ENCODE measurements at regions not wholly inside any gene's neighbourhood (a gene's known extent, or its start where the extent isn't known, plus 50 kb on each side); places are given as distances from the start of the nearest gene placed in this dataset.
A peak's percentile ranks its signal among the peaks of the same experiment; 100 is the strongest.

DNA sequence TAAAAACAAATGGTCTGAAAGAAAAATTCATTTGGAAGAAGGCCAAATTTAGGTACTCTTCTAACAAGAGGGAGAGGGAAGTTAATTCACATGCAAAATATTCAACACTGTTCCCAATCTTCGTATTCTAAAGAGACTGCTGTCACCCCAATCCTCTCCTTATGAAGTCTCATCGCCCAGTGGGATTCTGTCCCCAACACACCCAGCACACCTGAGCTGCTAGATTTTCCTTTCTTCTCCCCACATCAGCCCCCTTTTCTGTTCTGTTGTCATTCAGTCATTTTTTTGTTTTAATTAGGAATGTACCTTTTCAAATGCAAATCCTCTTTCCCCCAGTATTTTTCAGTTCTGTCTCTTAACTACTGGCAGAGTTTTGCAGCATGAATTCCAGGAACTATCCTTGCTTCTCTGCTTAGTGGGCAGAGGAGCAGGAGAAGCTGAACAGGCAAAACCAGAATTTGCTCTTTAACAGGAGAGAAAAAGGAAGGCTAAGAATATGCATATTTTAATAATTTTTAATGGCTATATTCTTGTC lies 366.9 kb downstream of the MAN2A1 start:
- Mint-ChIP-seq H3K4me1 (peaks cover 10 to 26% (median 24%) of the 10 kb centered on the region in 3 donors), H3K27me3 (no peaks in the 10 kb centered on the region), H3K36me3 (no peaks in the 10 kb centered on the region), H3K4me3 (no peak overlapping the region), H3K27ac (peak overlapping the region in 1 of 6 donors; percentile 11), H3K9me3 (no peaks in the 10 kb centered on the region)
- ATAC-seq (ENCODE audit: low read depth in 2 of 2) = no peak
- no peak for DNase-seq

DNA sequence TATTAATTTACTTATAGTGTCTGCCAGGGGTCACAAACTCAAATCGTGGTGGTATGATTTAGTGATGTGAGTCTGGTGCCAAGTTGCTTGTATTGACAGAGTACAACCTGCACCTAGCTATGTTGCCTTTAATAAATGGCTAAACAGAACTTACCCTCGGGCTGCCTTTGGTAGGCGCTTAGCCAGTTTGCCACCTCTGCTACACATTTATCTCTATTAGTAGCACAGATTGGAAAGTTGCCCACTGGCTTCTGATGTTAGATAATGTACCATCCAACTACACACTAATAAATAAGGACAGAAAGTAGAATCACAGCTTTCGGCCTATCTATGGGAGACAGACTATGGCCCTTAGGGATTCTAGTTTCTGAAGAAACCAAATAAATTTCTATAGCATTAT lies 368.4 kb downstream of the MAN2A1 start:
- DNase-seq = no peak
- Mint-ChIP-seq H3K27me3 (no peaks in the 10 kb centered on the region), H3K4me3 (no peak overlapping the region), H3K4me1 (peaks cover 10 to 26% (median 24%) of the 10 kb centered on the region in 3 donors), H3K9me3 (no peaks in the 10 kb centered on the region), H3K36me3 (no peaks in the 10 kb centered on the region), H3K27ac (peak overlapping the region in 1 of 6 donors; percentile 15)
- ATAC-seq (ENCODE audit: low read depth in 2 of 2) = no peak

DNA sequence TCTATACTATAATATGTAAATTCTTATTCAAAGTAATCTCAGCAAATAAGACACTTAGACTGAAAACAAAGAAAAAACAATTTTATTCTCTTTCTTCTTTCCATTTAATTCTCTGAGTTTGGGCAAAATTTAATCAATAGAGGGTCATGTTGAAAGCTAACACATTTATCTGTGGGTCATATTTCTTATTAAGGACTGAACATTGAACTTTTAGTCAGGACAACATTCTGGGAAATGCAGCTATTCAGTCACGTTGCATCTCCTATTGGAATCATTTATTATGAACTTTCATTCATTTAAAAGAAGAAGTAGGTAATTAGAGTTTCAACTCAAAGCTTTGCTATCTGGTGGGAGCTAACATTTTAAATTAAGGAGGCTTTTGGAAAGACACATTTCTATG lies 372.5 kb downstream of the MAN2A1 start:
- H3K27me3 Mint-ChIP-seq = no peaks in the 10 kb centered on the region
- no peaks in the 10 kb centered on the region for H3K9me3 Mint-ChIP-seq
- H3K27ac Mint-ChIP-seq = no peak overlapping the region
- H3K36me3 Mint-ChIP-seq = no peaks in the 10 kb centered on the region
- DNase-seq = no peak
- no peak overlapping the region for H3K4me3 Mint-ChIP-seq
- no peak for ATAC-seq (ENCODE audit: low read depth in 2 of 2)
- H3K4me1 Mint-ChIP-seq = no peaks in the 10 kb centered on the region

DNA sequence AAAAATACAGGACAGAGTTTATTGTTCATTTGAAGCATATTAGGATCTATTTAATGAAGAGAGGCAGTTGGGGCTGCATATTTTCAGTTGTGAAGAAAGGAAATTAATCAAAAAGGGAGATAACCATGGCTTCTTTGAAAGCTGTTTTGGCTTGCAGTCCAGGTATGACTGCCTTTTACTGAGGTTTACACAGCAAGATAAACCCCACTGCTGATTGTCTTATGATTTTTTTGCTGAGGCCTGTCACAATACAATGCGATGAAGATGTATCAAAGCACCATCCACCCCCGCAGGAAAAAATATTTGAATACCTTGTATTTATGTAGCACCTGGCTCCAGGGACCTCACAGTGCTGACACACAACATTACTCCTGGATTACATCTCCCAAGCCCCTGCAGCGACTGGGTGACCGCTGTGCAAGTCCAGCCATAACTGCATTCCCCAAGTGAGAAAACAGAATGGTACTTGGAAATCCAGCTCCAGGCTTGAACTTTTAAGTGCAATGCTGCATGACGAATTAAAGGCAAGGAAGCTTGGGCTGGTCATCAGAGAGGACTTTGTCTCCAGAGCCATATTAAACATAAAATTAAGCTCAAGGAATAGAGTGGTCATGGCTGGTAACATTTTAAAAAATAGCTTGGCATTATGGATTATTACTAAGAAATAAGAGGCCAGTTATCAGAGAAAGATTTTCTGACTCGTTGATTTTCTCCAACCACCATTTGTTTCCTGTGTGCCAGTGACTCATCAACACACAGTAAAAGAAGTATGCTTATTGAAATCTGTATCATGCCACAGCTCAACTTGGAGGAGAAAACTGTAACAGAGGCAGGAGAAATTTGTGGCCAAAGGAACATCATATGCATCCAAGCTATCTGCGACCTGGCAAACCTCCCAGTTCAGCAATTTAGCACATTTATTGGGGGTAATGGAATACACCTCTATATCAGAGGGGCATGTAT lies 374.2 kb downstream of the MAN2A1 start:
- ATAC-seq (ENCODE audit: low read depth in 2 of 2) (no peak), DNase-seq (no peak)
- H3K27me3 Mint-ChIP-seq = no peaks in the 10 kb centered on the region
- H3K36me3 Mint-ChIP-seq = no peaks in the 10 kb centered on the region
- H3K9me3 Mint-ChIP-seq = peaks cover 0 to 9% (median 2%) of the 10 kb centered on the region in 7 donors
- no peaks in the 10 kb centered on the region for H3K4me1 Mint-ChIP-seq
- H3K4me3 Mint-ChIP-seq = no peak overlapping the region
- no peak overlapping the region for H3K27ac Mint-ChIP-seq

DNA sequence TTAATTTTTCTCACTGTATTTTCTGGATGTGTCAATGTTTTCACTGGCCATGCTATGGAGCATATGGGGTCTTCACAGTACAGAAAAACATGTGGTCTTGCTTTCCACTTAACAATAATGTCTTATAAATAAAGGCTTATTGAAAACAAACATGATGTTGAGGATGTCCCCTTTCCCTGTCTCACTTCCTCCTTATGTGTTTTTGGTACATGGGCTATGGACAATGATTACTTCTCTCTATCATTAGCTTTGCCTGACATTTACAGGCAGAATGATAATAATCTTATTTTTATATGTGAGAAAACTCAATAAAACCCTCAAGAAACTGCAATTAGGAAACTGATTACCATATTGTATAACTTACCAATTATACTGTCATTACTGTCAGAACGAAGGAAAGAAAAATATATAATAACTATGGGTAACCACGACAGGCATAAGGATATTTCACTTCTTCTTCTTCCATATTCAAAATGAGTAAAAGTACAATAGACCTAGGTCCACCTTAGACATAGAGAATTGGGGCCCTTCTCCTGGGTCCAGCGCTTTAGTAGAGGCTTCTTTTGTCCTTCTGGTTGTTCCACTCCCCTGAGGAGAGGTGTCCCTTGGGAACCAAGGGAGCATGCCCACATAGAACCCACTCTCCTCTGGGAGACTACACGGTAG lies 375.0 kb downstream of the MAN2A1 start:
- Mint-ChIP-seq H3K27ac (no peak overlapping the region), H3K9me3 (peaks cover 0 to 14% (median 7%) of the 10 kb centered on the region in 7 donors), H3K27me3 (no peaks in the 10 kb centered on the region), H3K4me3 (no peak overlapping the region), H3K4me1 (no peaks in the 10 kb centered on the region), H3K36me3 (no peaks in the 10 kb centered on the region)
- DNase-seq (no peak), ATAC-seq (ENCODE audit: low read depth in 2 of 2) (no peak)

DNA sequence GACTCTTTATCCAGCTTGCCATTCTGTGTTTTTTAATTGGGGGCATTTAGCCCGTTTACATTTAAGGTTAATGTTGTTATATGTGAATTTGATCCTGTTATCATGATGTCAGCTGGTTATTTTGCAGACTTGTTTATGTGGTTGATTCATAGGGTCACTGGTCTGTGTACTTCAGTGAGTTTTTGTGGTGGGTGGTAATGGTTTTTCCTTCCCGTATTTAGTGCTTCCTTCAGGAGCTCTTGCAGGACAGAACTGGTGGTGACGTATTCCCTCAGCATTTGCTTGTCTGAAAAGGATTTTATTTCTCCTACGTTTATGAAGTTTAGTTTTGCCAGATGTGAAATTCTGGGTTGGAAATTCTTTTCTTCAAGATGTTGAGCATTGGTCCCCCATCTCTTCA lies 381.1 kb downstream of the MAN2A1 start:
- H3K36me3 Mint-ChIP-seq = peaks cover 0 to 25% of the 10 kb centered on the region in 2 donors
- no peak overlapping the region for H3K4me3 Mint-ChIP-seq
- no peak for DNase-seq
- no peak for ATAC-seq (ENCODE audit: low read depth in 2 of 2)
- H3K4me1 Mint-ChIP-seq = no peaks in the 10 kb centered on the region
- peaks cover 10 to 55% (median 28%) of the 10 kb centered on the region in 7 donors for H3K9me3 Mint-ChIP-seq
- no peaks in the 10 kb centered on the region for H3K27me3 Mint-ChIP-seq
- H3K27ac Mint-ChIP-seq = no peak overlapping the region

DNA sequence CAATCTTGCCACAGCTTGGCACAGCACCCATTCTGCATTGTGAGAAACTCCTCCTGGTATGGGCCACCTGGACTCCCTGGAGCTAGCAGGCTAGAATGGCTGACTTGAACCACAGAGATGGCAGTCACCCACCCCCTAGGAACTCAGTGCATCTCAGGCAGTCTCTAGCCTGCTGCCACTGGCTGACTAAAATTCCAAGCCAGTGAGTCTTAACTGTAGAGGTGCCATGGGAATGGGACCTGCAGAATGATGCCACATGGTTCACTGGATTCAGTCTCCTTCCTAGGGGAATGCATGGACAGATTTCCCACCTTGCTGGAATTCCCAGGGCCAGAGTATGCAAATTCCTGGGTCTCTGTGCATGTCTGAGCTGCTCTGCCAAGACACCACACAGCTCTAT lies 382.9 kb downstream of the MAN2A1 start:
- Mint-ChIP-seq H3K4me1 (no peaks in the 10 kb centered on the region), H3K4me3 (no peak overlapping the region), H3K27ac (no peak overlapping the region), H3K36me3 (peaks cover 0 to 25% of the 10 kb centered on the region in 2 donors), H3K9me3 (peaks cover 15 to 55% (median 28%) of the 10 kb centered on the region in 7 donors), H3K27me3 (no peaks in the 10 kb centered on the region)
- ATAC-seq (ENCODE audit: low read depth in 2 of 2) = no peak
- no peak for DNase-seq

DNA sequence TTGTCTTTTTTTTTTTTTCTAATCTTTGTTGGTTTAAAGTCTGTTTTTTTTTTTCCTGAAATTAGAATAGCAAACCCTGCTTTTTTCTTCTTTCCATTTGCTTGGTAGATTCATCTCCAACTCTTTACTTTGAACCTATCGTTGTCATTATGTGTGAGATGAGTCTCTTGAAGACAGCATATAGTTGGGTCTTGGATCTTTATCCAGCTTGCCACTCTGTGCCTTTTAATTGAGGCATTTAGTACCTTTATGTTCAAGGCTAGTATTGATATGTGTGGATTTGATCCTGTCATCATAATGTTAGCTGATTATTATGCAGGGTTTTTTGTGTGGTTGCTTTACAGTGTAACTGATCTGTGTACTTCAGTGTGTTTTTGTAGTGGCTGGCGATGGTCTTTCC lies 383.8 kb downstream of the MAN2A1 start:
- Mint-ChIP-seq H3K4me3 (no peak overlapping the region), H3K27me3 (no peaks in the 10 kb centered on the region), H3K27ac (no peak overlapping the region), H3K9me3 (peaks cover 15 to 49% (median 27%) of the 10 kb centered on the region in 7 donors), H3K4me1 (no peaks in the 10 kb centered on the region), H3K36me3 (peaks cover 0 to 25% of the 10 kb centered on the region in 2 donors)
- DNase-seq = no peak
- no peak for ATAC-seq (ENCODE audit: low read depth in 2 of 2)

DNA sequence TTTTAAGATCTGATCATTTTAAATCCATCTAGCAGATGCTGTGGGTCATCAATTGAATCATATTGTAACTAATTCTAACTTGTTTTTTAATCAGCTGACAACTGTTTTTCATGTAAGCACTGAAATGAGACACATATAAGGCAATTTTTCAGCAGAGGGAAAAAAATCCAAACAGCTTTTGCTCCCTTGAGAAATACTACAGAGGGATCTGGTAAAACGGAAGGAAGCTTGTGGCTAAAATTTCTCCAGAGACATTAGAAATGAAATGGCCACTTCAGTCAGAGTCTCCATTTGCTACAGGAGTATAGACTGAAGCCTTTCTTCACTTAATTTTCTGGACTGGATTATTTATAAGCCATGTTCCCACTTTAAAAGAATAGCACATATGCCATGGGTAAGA lies 385.9 kb downstream of the MAN2A1 start:
- no peak for DNase-seq
- H3K9me3 Mint-ChIP-seq = peaks cover 15 to 33% (median 18%) of the 10 kb centered on the region in 7 donors
- H3K4me1 Mint-ChIP-seq = no peaks in the 10 kb centered on the region

DNA sequence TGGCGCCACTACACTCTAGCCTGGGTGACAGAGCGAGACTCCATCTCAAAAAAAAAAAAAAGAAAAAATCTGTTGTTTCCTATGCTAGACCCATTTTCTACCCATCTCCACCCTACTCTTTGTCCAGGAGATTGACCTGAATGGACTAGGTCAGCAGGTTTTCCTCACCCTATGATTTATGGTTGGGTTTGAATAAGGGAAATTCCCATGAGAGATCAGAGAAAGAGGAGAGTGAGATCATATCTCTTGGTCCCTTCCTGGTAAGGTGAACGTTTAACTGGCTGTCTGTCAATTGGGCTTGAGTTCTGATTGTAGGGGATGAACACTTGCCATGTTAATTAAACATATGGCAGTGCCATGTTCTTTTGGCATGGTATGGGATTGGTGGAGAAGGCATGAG lies 387.4 kb downstream of the MAN2A1 start:
- Mint-ChIP-seq H3K4me3 (no peak overlapping the region), H3K4me1 (no peaks in the 10 kb centered on the region), H3K27ac (no peak overlapping the region), H3K27me3 (no peaks in the 10 kb centered on the region), H3K36me3 (peaks cover 0 to 20% of the 10 kb centered on the region in 2 donors), H3K9me3 (peaks cover 10 to 22% (median 15%) of the 10 kb centered on the region in 7 donors)
- ATAC-seq (ENCODE audit: low read depth in 2 of 2) = no peak
- DNase-seq = no peak

More for the DNA sequence above, 385.9 kb downstream of the MAN2A1 start:
- no peaks in the 10 kb centered on the region for H3K27me3 Mint-ChIP-seq
- ATAC-seq (ENCODE audit: low read depth in 2 of 2) = no peak
- H3K36me3 Mint-ChIP-seq = peaks cover 0 to 25% of the 10 kb centered on the region in 2 donors
- H3K4me3 Mint-ChIP-seq = no peak overlapping the region
- no peak overlapping the region for H3K27ac Mint-ChIP-seq

DNA sequence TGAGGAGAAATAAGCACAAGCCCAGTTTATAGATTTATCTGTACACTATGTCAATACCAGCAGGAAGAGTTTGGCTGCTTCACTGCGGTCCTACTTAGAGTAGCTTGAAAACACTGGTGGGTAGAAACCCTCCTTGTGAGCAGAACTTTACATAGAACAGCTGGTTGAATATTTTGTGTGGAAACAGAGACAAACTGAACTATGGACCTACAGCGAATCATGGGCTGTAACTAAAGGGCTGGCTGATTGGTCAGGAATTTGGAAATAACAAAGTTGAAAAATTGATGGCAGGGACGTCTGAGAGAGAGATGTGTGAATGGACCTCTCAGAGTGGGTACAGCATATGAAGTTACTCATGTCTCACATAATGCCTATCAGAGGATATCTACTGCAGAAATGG lies 392.5 kb downstream of the MAN2A1 start:
- Mint-ChIP-seq H3K4me1 (no peaks in the 10 kb centered on the region), H3K27me3 (no peaks in the 10 kb centered on the region), H3K4me3 (no peak overlapping the region), H3K9me3 (peaks cover 0 to 4% (median 0%) of the 10 kb centered on the region in 7 donors), H3K36me3 (no peaks in the 10 kb centered on the region), H3K27ac (no peak overlapping the region)
- ATAC-seq (ENCODE audit: low read depth in 2 of 2) = no peak
- DNase-seq = no peak

DNA sequence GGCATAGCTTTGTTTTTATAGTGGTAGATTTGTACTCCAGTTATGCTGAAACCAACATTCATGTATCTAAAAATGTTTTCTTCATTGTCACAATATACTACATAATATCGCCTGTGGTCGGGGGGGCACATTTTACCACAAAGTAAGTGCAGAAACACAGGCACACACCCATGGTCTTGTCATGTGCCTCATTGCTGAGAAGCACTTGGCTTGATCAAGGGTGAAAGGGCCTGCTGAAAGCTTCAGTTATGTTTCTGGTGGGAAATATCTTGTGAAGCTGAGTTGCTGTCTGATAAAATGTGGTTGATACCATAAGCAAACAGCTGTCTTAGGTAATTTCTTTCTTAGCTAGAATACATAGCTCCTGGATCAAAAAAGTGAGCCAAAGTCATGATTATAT lies 393.1 kb downstream of the MAN2A1 start:
- H3K27me3 Mint-ChIP-seq = no peaks in the 10 kb centered on the region
- DNase-seq = no peak
- no peak for ATAC-seq (ENCODE audit: low read depth in 2 of 2)
- H3K27ac Mint-ChIP-seq = no peak overlapping the region
- H3K36me3 Mint-ChIP-seq = no peaks in the 10 kb centered on the region
- no peaks in the 10 kb centered on the region for H3K4me1 Mint-ChIP-seq
- H3K9me3 Mint-ChIP-seq = no peaks in the 10 kb centered on the region
- H3K4me3 Mint-ChIP-seq = no peak overlapping the region

DNA sequence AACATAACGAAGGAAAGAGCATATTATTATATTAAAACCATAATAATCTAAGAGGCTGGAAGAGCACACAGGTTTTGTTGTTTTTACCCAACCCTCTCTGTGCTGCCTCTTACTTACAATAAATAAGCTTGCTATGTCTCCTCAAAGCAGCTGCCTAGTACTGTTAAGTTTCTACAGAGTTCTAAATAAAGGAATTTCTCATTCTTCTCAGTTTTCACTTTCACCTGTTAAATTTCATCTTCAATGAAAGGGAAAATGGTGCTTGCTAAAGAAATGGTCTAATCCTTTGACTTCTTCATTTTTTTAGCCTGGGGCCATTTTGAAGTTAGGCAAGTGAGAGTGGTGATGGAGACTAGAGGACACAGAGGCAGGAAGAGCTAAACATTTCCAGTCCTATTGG lies 396.1 kb downstream of the MAN2A1 start:
- H3K27ac Mint-ChIP-seq = no peak overlapping the region
- H3K9me3 Mint-ChIP-seq = no peaks in the 10 kb centered on the region
- DNase-seq = no peak
- H3K4me1 Mint-ChIP-seq = no peaks in the 10 kb centered on the region
- H3K27me3 Mint-ChIP-seq = no peaks in the 10 kb centered on the region
- H3K36me3 Mint-ChIP-seq = no peaks in the 10 kb centered on the region
- no peak for ATAC-seq (ENCODE audit: low read depth in 2 of 2)
- H3K4me3 Mint-ChIP-seq = no peak overlapping the region
